T-cell (primary cell): ENCODE measurements at regions not wholly inside any gene's neighbourhood (a gene's known extent, or its start where the extent isn't known, plus 50 kb on each side); places are given as distances from the start of the nearest gene placed in this dataset.
"Not testable (repeated sequence)": the region's sequence is repeated elsewhere in the genome, so short reads cannot be mapped to it uniquely, and the experiment has no call there.

Source experiments
- ATAC-seq, 4 experiments: fragments of 200-7000 bp in 3 of 4; fragments of 150-1000 bp in 1 of 4; cut with Tn5 transposase; replicated peaks in 1 of 4; 1 replicate in 3 of 4; 2 replicates in 1 of 4; pipeline ENCODE4 v1.10.0; 2021; ENCODE audit warnings: moderate library complexity in 3 of 4, mild to moderate bottlenecking in 2 of 4, moderate number of reproducible peaks in 1 of 4
- CTCF ChIA-PET, 2 donors: fragments of 300-600 bp; sonication (Branson Sonifier 250); formaldehyde crosslinking; loops; one replicate each; lab custom pipeline; 2022; ENCODE audit warnings: antibody characterized with exemption in 2 of 2; lab: Charles Lee
- POLR2A ChIA-PET, 2 donors: fragments of 300-600 bp; sonication (Branson Sonifier 250); formaldehyde crosslinking; loops; one replicate each; lab custom pipeline; 2022; ENCODE audit warnings: antibody characterized with exemption in 2 of 2; lab: Charles Lee
- DNase-seq, 35 experiments: peaks; one replicate each; pipeline versions ENCODE4 v3.0.0 to v3.0.0-alpha.2; 2013 to 2023
- H3K27ac ChIP-seq: one replicate; pipeline ENCODE4 v1.5.1; 2013; ENCODE audit warnings: low read length
- H3K27me3 ChIP-seq, 2 experiments: replicated peaks in 1 of 2; 1 replicate in 1 of 2; 2 replicates in 1 of 2; pipeline versions ENCODE4 v1.6.1 to v1.7.0; 2013; ENCODE audit warnings: low read length in 1 of 2, mixed read lengths in 1 of 2; ENCODE audit not compliant: control insufficient read depth in 2 of 2, insufficient read depth in 2 of 2; ENCODE audit errors: extremely low read depth in 1 of 2
- H3K36me3 ChIP-seq, 2 donors: 1 replicate in 1 of 2; 2 replicates in 1 of 2; pipeline versions ENCODE4 v1.6.1 to v1.7.0; 2013; ENCODE audit warnings: low read length in 1 of 2; ENCODE audit not compliant: control insufficient read depth in 2 of 2, insufficient read depth in 1 of 2; ENCODE audit errors: extremely low read depth in 1 of 2
- H3K4me1 ChIP-seq, 2 experiments: 1 replicate in 1 of 2; 2 replicates in 1 of 2; pipeline versions ENCODE4 v1.6.1 to v1.7.0; 2013; ENCODE audit warnings: low read length in 2 of 2, mixed read lengths in 1 of 2; ENCODE audit not compliant: insufficient read depth in 2 of 2, control insufficient read depth in 1 of 2; ENCODE audit errors: extremely low read depth in 1 of 2
- H3K4me3 ChIP-seq, 2 donors: 1 replicate in 1 of 2; 2 replicates in 1 of 2; pipeline versions ENCODE4 v1.5.1 to v1.7.0; 2013; ENCODE audit warnings: mild to moderate bottlenecking in 2 of 2, low read length in 1 of 2, moderate library complexity in 1 of 2; ENCODE audit not compliant: control insufficient read depth in 1 of 2; ENCODE audit errors: extremely low read depth in 1 of 2
- H3K9me3 ChIP-seq: 2 replicates; pipeline ENCODE4 v1.7.0; 2013
- H3K27ac Mint-ChIP-seq, 2 donors: one replicate each; pipeline ENCODE4 v1.8.0; 2020 to 2021; ENCODE audit warnings: mild to moderate bottlenecking in 2 of 2, mixed read lengths in 2 of 2
- H3K27me3 Mint-ChIP-seq, 2 donors: one replicate each; pipeline ENCODE4 v1.8.0; 2021 to 2022; ENCODE audit warnings: mixed read lengths in 2 of 2
- H3K36me3 Mint-ChIP-seq: one replicate; pipeline ENCODE4 v1.8.0; 2021; ENCODE audit warnings: mixed read lengths
- H3K4me1 Mint-ChIP-seq, 3 donors: one replicate each; pipeline ENCODE4 v1.8.0; 2020 to 2022; ENCODE audit warnings: mixed read lengths in 3 of 3, mild to moderate bottlenecking in 1 of 3
- H3K4me3 Mint-ChIP-seq, 3 donors: one replicate each; pipeline ENCODE4 v1.8.0; 2020 to 2022; ENCODE audit warnings: mild to moderate bottlenecking in 3 of 3, mixed read lengths in 3 of 3, moderate library complexity in 3 of 3
- H3K9me3 Mint-ChIP-seq, 3 donors: one replicate each; pipeline ENCODE4 v1.8.0; 2020 to 2022; ENCODE audit warnings: mixed read lengths in 3 of 3
- WGBS: methylation state at CpG from one replicate; pipeline ENCODE4 v1.1.5; 2013; ENCODE audit warnings: missing lambda C conversion rate; ENCODE audit not compliant: insufficient coverage; 5-methylcytosine and 5-hydroxymethylcytosine counted together

GRCh38 chr2:189243843-189244242 lies 64.3 kb upstream of the COL5A2 start:
- H3K4me1 Mint-ChIP-seq, H3K27ac Mint-ChIP-seq, H3K4me1 ChIP-seq, CTCF ChIA-PET, H3K27me3 Mint-ChIP-seq, H3K4me3 ChIP-seq, POLR2A ChIA-PET, H3K27ac ChIP-seq, H3K36me3 ChIP-seq, H3K27me3 ChIP-seq, H3K9me3 ChIP-seq, DNase-seq, ATAC-seq, H3K4me3 Mint-ChIP-seq: not testable (repeated sequence)
- peaks cover 14% of the 10 kb centered on the region for H3K36me3 Mint-ChIP-seq
- WGBS = 100% methylated on average over 1 of the region's 1 CpG
- peaks cover 5 to 18% (median 15%) of the 10 kb centered on the region in 3 donors for H3K9me3 Mint-ChIP-seq

- 75% methylated on average over 1 of the region's 1 CpG for whole genome bisulfite sequencing
- no peak for ATAC-seq
- Mint-ChIP-seq H3K27me3 (no peaks in the 10 kb centered on the region), H3K4me1 (no peaks in the 10 kb centered on the region), H3K36me3 (peaks cover 14% of the 10 kb centered on the region), H3K9me3 (peaks cover 5 to 18% (median 15%) of the 10 kb centered on the region in 3 donors), H3K27ac (no peak overlapping the region), H3K4me3 (no peak overlapping the region)
- POLR2A ChIA-PET = interaction anchor here in 1 of 2 donors (0.6 kb wide), 1 partner anchor 32 kb away, joined by 6 read pairs; no protein-coding TSS in a partner anchor
- no peak for DNase-seq
- CTCF ChIA-PET = interaction anchor here in 1 of 2 donors (0.6 kb wide), 1 partner anchor 53 kb away, joined by 3 read pairs; no protein-coding TSS in a partner anchor
- Histone ChIP-seq H3K27ac (no peak overlapping the region), H3K27me3 (no peaks in the 10 kb centered on the region), H3K4me3 (no peak overlapping the region), H3K4me1 (no peaks in the 10 kb centered on the region), H3K9me3 (no peaks in the 10 kb centered on the region), H3K36me3 (no peaks in the 10 kb centered on the region)
These were observed 67.7 kb upstream of the COL5A2 start for GRCh38 chr2:189247276-189247675.

- H3K9me3 ChIP-seq = no peaks in the 10 kb centered on the region
- H3K4me3 ChIP-seq = no peak overlapping the region
- H3K9me3 Mint-ChIP-seq = peaks cover 5 to 14% (median 11%) of the 10 kb centered on the region in 3 donors
- H3K27ac Mint-ChIP-seq = no peak overlapping the region
- CTCF ChIA-PET = no interaction called here
- no peak overlapping the region for H3K4me3 Mint-ChIP-seq
- DNase-seq (no peak), ATAC-seq (no peak)
- H3K36me3 ChIP-seq = no peaks in the 10 kb centered on the region
- no peak overlapping the region for H3K27ac ChIP-seq
- H3K4me1 Mint-ChIP-seq = no peaks in the 10 kb centered on the region
- no peaks in the 10 kb centered on the region for H3K27me3 ChIP-seq
- peaks cover 10% of the 10 kb centered on the region for H3K36me3 Mint-ChIP-seq
- POLR2A ChIA-PET = interaction anchor here in 1 of 2 donors (0.6 kb wide), 1 partner anchor 31 kb away, joined by 6 read pairs; no protein-coding TSS in a partner anchor
- WGBS = no CpG with 5 or more reads among the region's 1 CpG
- no peaks in the 10 kb centered on the region for H3K27me3 Mint-ChIP-seq
- no peaks in the 10 kb centered on the region for H3K4me1 ChIP-seq
These were observed 68.6 kb upstream of the COL5A2 start for GRCh38 chr2:189248141-189248540.

GRCh38 chr2:189249171-189249570 lies 69.6 kb upstream of the COL5A2 start:
- ChIA-PET CTCF (no interaction called here), POLR2A (no interaction called here)
- no peak for ATAC-seq
- Histone ChIP-seq H3K4me3 (no peak overlapping the region), H3K4me1 (no peaks in the 10 kb centered on the region), H3K27me3 (no peaks in the 10 kb centered on the region), H3K36me3 (no peaks in the 10 kb centered on the region), H3K9me3 (no peaks in the 10 kb centered on the region), H3K27ac (no peak overlapping the region)
- Mint-ChIP-seq H3K4me3 (no peak overlapping the region), H3K36me3 (peaks cover 5% of the 10 kb centered on the region), H3K4me1 (no peaks in the 10 kb centered on the region), H3K27me3 (no peaks in the 10 kb centered on the region), H3K27ac (no peak overlapping the region), H3K9me3 (peaks cover 5 to 7% (median 6%) of the 10 kb centered on the region in 3 donors)
- DNase-seq = no peak

- no peaks in the 10 kb centered on the region for H3K27me3 Mint-ChIP-seq
- H3K4me1 Mint-ChIP-seq = no peaks in the 10 kb centered on the region
- H3K36me3 Mint-ChIP-seq = no peaks in the 10 kb centered on the region
- H3K9me3 Mint-ChIP-seq = no peaks in the 10 kb centered on the region
- ChIA-PET CTCF (no interaction called here), POLR2A (no interaction called here)
- Histone ChIP-seq H3K27me3 (no peaks in the 10 kb centered on the region), H3K27ac (no peak overlapping the region), H3K4me1 (no peaks in the 10 kb centered on the region), H3K4me3 (no peak overlapping the region), H3K9me3 (no peaks in the 10 kb centered on the region), H3K36me3 (no peaks in the 10 kb centered on the region)
- WGBS = 93% methylated on average over 3 of the region's 5 CpGs
- H3K27ac Mint-ChIP-seq = no peak overlapping the region
- ATAC-seq (no peak), DNase-seq (no peak)
- H3K4me3 Mint-ChIP-seq = no peak overlapping the region
These were observed 70.3 kb upstream of the COL5A2 start for GRCh38 chr2:189249901-189250300.

GRCh38 chr2:189252991-189253675 lies 73.6 kb upstream of the COL5A2 start:
- no peaks in the 10 kb centered on the region for H3K36me3 Mint-ChIP-seq
- no peaks in the 10 kb centered on the region for H3K27me3 Mint-ChIP-seq
- DNase-seq (no peak), ATAC-seq (no peak)
- Histone ChIP-seq H3K9me3 (no peaks in the 10 kb centered on the region), H3K27ac (no peak overlapping the region), H3K4me1 (no peaks in the 10 kb centered on the region), H3K27me3 (no peaks in the 10 kb centered on the region), H3K36me3 (no peaks in the 10 kb centered on the region), H3K4me3 (no peak overlapping the region)
- H3K9me3 Mint-ChIP-seq = no peaks in the 10 kb centered on the region
- WGBS = 91% methylated on average over 1 of the region's 6 CpGs
- H3K27ac Mint-ChIP-seq = no peak overlapping the region
- ChIA-PET POLR2A (no interaction called here), CTCF (no interaction called here)
- no peak overlapping the region for H3K4me3 Mint-ChIP-seq
- H3K4me1 Mint-ChIP-seq = no peaks in the 10 kb centered on the region

- no peak overlapping the region for H3K4me3 ChIP-seq
- H3K4me1 ChIP-seq = no peaks in the 10 kb centered on the region
- H3K4me1 Mint-ChIP-seq = no peaks in the 10 kb centered on the region
- no peaks in the 10 kb centered on the region for H3K9me3 ChIP-seq
- ChIA-PET CTCF (no interaction called here), POLR2A (no interaction called here)
- no peaks in the 10 kb centered on the region for H3K27me3 ChIP-seq
- no peak overlapping the region for H3K4me3 Mint-ChIP-seq
- H3K9me3 Mint-ChIP-seq = no peaks in the 10 kb centered on the region
- no peaks in the 10 kb centered on the region for H3K36me3 Mint-ChIP-seq
- no peaks in the 10 kb centered on the region for H3K27me3 Mint-ChIP-seq
- H3K27ac Mint-ChIP-seq = no peak overlapping the region
- H3K27ac ChIP-seq = no peak overlapping the region
- ATAC-seq (no peak), DNase-seq (no peak)
- no peaks in the 10 kb centered on the region for H3K36me3 ChIP-seq
These were observed 74.3 kb upstream of the COL5A2 start for GRCh38 chr2:189253836-189254235.
